NCI-H2196 treated with DMSO at 0.1 percent for 48 hours (cell line): ENCODE measurements at regions not wholly inside any gene's neighbourhood (a gene's known extent, or its start where the extent isn't known, plus 50 kb on each side); places are given as distances from the start of the nearest gene placed in this dataset.
"Not testable (repeated sequence)": the region's sequence is repeated elsewhere in the genome, so short reads cannot be mapped to it uniquely, and the experiment has no call there.

Experiments used
- DNase-seq: peaks from one replicate; lab custom pipeline; 2025; ENCODE audit not compliant: unreplicated experiment; lab: John Stamatoyannopoulos, UW

DNA sequence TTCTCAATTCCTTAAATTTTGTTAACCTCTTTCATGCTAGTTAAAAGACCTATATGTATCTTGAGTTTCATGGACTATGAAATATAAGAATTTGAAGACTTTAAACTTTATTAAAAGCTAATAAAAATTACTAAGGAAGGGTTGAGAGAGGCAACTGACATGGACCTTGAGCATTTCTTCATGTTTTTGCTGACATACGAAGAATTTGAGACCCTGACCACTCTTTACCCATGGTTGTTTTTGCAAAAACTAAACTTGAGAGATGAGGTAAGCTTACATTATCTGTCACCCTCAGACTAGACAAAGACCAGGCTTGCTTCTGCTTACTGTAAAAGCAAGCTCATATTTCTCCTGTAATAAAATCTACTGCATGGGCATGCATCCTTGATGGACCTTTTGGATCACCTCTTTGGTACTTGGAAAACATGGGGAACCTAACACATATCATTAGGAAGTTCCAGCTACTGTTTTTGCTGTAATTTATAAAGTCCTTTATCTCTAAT lies 338.2 kb upstream of the PABPC4L start:
- DNase-seq, result no peak

DNA sequence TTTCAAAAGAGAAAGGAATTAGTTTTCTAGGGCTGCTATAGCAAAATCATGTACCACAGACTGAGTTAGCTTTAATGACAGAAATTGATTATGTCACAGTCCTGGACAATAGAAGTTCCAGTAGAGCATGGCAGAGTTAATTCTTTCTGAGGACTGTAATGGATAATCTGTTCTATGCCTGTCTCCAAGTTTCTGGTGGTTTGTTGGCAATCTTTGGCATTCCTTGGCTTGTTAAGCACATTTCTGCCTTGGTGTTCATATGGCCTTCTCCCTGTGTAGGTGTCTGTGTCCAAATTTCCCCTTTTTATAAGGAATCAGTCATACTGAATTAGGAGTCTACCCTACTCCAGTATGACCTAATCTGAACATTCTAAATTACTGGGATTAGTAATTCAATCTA lies 336.1 kb upstream of the PABPC4L start:
- no peak for DNase-seq

DNA sequence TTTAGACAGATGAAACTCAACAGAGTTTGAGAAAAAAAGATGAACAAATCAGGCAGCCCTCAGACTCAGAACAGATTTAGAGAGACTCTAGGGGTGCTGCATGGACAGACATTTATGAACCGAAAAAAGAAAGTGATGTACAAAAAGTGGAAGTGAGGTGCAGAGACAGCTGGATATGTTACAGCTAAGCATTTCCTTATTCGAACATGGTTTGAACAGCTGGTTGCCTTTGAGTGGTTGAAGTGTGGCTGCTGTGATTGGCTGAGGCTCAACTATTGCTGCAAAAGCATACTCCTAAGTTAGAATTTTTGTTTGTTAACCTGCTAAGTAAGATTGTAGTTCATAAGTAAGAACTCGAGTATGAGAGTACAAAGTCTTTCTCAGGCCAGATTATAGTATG lies 331.5 kb upstream of the PABPC4L start:
- no peak for DNase-seq

DNA sequence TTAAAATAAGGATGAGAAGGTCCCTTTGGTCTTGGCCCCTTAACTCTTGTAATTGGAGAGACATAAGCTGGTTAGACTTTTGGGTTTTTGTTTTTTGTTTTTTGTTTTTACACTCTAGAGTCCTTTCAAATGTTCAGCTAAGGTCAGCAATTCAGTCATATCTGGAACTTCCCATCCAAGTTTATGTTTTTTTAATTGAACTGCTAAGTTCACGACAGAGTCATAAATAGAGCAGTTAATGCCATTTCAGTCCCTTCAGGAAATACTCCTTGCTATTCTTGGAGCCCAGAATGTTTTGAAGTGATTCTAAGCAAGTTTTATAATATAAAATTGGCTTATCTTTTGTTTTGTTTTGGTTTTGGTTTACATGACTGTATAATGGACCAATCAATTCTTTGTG lies 329.4 kb upstream of the PABPC4L start:
- DNase-seq, result no peak

DNA sequence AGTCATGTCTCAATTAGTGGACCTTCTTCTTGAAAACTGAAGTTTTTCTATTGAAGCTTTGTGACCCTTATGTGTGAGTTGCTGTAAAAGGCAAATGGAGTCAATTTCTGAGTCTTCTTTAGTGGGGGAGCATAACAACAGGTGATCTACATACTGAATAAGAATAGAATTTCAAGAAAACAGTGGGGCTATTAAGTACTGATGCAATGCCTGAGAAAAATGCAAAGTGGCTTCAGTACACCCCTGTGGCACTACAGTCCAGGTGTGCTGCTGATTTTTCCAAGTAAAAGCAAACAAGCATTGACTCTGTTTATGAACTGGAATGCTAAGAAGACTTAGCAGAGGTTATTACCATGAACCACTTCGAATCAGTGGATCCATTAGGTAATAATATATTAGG lies 328.0 kb upstream of the PABPC4L start:
- no peak for DNase-seq

DNA sequence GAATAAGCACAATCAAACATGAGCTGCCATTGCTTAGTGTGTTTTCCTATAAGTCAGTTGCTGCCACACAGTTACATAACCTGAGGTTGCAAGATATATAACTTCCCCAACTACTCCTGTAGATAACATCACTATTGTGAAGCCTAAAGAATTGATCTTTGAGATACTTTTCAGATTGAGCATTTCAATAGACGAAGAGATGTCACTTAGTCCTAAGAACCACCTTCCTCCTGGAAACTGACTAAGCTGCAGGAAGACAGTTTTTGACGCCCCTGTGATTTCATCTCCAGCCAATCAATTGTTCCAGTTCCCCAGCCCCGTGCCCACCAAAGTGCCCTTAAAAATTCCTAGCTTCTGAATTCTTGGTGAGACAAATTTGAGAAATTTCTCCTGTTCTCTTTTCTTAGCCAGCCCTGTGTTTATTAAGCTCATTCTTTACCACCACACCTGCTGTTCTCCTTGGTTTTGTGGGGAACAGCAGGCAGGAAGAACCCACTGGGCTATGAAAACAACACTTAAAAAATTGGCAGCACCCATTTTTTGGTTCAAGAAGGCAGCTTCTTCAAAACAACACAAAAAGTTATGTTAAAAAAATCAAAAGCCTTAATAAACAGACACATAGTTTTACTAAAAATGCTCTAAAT lies 317.1 kb upstream of the PABPC4L start:
- no peak for DNase-seq

DNA sequence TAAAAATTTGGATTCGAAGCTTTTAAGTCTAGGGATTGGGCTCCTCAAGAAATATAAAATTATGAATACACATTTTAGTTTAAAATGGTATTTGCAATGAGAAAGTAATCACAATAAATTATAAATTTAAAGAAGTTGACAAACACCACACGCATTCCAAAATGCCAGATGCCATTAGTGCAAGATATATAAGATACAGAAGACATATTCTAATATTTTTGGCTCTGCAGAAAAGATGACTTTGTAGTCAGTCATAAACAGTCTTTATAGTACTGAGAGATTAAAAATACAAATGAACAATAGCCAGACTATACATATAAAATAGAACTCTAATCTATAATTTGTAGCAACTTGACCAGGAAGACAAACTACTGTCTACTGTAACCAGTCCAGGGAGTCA lies 309.0 kb upstream of the PABPC4L start:
- no peak for DNase-seq

DNA sequence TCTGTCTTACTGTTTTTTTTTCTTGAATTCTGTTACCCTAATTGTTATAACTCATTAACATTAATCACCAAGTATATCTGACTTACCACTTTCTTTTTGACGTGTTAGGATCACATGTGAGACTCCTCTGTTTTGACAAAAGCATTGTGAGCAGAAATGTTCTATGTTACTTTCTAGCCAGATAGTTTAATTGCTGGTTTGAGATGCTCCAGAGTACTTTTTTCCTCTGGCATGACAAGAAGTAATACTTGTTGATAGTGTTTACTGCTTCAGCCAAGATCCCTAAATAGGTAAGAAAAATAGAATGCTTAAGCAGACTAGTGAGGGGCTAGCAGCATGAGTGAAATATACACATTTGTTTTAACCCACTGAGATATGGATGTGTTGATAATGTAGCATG lies 303.9 kb upstream of the PABPC4L start:
- no peak for DNase-seq

DNA sequence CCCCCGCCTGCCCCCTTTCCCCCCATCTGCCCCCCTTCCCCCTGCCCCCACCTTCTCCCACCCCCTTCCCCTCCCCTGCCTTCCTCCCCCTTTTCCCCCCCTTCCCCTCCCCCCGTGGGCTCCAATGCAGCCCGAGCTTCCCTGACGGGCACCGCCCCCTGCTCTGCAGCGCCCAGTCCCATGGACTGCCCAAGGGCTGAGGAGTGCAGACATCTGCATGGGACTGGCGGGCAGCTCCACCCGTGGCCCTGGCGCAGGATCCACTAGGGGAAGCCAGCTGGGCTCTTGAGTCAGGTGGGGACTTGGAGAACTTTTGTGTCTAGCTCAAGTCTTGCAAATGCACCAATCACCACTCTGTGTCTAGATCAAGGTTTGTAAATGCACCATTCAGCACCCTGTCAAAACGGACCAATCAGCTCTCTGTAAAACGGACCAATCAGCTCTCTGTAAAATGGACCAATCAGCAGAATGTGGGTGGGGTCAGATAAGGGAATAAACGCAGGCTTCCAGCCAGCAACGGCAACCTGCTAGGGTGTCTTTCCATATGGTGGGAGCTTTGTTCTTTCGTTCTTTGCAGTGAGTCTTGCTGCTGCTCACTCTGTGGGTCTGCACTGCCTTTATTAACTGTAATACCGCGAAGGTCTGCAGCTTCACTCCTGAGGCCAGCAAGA lies 300.5 kb upstream of the PABPC4L start:
- no peak for DNase-seq

DNA sequence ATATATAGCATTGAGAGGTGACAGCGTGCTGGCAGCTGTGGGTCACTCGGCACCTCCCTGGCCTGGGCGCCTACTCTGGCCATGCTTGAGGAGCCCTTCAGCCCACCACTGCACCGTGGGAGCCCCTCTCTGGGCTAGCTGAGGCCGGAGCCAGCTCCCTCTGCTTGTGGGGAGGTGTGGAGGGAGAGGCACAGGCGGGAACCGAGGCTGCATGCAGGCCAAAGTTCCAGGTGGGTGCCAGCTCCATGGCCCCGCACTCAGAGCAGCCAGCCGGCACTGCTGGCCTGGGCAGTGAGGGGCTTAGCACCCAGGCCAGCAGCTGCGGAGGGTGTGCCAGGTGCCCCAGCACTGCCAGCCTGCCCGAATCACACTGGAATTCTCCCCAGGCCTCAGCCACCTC lies 299.9 kb upstream of the PABPC4L start:
- not testable (repeated sequence) for DNase-seq

DNA sequence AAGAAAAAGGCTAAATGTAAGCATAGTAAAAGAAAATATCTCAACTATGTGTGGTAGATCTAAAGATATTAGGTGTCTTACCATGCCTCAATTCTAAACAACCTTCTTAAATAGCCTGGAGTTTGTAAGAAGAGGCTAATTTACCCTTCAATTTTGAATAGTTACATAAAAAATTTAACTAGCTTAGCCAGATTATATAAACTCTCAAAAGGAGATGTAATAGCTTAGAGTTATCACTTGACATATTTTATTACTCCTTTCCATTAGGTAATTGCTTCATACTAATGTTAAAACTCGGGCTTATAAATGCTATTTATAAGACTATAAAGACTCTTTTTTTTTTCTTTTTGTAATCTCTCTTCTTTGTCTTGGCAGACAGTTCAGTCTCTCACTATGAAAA lies 297.5 kb upstream of the PABPC4L start:
- DNase-seq, result no peak

DNA sequence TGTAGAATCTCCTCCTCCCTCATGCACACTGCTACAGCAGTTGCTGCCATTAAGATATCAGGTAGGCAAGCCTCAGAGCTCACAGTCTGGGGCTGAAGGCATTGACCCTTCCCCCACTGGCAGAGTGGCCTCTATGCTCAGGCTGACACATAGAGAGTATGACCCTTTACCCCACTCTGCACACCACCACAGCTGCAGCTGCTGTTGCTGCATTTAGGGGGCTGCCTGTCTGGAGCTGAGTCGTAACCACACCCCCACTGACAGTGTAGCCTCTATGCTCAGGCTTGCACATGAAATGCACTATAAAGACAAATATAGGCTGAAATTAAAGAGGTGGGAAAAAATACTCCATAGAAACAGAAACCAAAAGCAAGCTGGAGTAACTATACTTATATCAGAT lies 289.3 kb upstream of the PABPC4L start:
- no peak for DNase-seq

DNA sequence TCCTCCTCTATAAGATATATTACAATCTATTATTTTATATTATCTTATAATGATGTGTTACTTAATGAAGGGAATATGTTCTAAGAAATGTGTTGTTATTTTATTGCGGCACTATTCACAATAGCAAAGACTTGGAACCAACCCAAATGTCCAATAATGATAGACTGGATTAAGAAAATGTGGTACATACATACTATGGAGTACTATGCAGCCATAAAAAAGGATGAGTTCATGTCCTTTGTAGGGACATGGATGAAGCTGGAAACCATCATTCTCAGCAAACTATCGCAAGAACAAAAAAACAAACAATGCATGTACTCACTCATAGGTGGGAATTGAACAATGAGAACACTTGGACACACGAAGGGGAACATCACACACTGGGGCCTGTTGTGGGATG lies 281.9 kb upstream of the PABPC4L start:
- DNase-seq, result not testable (repeated sequence)

DNA sequence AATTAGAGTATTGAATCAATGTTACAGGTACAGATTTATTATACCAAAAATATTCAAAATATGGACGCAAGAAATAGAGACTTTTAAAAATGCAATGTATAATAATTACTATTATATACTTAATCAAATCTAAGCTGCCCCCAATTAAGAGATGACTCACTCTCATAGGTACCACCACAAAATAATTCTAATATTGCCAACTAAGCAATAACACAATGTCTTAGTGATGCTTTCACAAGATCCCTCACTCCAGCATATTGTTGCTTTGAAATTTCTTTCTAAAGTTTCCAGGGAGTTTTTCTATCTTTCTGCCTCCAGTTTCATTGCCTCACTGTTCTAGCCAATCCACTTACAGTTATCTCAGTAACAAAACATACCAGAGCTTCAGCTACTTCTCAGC lies 270.0 kb upstream of the PABPC4L start:
- no peak for DNase-seq

DNA sequence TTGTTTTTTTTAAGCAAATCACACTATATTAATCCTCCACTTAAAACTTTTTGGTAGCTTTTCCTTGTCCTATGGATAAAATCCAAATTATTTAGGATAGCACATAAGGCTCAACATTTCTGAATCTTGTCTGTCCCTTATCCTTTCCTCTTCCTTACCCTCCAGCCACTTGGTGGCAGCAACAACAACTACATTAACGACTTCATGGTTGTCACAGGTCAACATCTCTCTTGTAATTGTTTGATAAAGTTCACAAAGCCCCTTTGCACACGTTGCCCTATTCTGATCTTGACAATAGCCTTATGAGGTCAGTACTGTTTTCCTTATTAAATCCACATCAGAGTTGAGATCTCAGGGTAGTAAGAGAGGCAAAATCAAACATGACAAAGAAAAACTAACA lies 269.0 kb upstream of the PABPC4L start:
- no peak for DNase-seq

DNA sequence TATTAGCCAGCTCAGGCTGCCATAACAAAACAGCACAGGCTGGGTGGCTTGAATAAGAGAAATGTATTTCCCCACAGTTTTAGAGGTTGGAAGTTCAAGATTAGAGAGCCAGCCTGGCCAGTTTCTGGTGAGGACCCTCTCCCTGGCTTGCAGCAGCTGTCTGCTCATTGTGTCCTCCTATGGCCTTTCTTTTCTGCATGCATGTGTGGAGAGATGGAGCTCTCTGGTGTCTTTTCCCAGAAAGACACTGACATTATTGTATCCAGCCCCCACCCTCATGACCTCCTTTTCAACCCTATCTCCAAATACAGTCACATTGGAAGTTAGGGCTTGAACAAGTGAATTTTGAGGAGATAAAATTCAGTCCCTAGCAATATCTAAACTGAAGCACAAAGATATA lies 263.8 kb upstream of the PABPC4L start:
- no peak for DNase-seq

DNA sequence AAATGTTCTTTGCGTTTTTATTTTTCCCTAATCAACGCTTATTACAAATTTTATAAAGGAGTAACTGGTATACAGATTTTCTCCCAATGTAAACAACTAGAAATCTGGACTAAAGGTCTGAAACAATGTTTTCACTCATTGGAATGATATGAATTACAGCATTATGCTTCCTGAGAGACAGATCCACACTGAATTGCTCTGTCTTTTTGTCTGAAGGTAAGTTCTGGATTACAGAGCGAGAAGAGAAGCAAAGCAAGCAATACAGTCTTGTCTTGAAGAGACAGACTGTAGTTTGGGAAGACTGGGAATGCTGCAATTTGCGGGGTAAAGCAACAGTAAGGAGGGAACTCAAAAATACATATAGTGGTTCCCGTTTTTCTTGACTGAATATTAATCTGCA lies 262.2 kb upstream of the PABPC4L start:
- DNase-seq, result no peak

DNA sequence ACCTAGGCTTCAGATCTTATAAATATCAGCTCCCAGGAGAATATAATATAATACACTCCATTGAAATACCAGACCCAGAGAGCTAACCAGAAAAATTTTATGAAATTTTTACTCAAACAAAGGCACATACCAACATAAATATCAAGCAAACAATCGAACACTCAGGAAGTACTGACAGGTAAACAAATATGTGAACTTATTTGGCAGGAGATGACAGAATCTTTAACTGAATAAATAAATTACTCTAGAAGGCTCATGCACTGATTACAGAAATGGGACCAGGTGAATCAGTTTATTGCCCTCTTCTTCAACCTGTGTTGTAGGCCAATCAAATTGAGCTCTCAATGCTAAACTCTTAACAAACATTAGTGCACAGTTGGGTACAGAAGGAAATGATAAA lies 225.2 kb upstream of the PABPC4L start:
- DNase-seq, result no peak

DNA sequence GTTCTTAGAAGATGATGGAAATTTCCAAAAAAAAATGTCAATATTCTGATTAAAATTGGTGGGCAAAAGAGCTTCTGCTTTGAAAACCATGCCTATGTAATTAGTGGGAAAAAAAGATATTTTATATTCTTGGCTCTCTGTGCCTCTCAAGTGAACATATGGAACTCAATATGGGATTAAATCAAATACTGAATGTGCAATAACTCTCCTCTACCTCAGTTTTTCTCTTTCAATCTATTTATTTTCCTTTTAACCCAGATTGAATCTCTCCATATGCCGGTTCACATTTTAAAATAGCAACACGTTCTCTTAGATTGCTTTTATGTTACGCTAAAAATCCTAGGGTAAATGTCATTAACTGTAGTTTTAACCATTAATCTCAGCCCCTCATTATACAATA lies 224.2 kb upstream of the PABPC4L start:
- no peak for DNase-seq

DNA sequence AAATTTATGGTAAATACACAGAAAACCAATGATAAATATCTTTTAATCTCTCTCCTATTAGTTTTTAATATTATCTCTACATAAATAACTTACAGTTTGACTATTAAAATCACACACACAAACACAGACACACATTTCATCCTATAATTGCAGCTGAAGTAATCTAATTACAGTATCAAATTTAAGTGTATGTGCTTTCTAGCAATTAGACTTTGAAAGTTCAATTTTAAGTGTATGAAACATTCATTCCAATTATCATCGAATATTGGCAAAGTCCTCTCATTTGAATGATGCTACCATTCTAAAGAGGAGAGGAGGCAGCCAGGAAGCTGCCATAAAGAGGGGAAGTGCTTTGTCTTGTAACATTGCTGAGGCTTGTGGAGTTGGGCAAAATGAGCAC lies 221.2 kb upstream of the PABPC4L start:
- no peak for DNase-seq

DNA sequence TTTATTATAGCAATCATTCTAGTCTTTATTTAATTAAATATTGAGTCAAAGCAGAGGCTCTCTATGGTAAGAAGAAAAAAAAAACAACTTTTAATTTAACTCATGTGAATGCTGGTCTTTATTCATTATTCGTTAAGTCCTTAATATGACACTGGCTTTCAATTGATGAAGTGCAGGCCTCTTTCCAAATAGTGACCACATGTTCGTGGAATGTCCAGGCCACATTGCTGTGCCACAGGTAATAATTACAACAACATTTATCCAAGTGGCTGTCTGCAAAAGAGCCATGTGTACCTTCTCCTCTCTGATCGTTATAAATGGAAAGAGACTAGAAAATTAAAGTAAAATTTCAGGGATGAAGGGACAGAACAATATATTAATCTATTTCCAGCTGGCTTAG lies 220.1 kb upstream of the PABPC4L start:
- DNase-seq, result no peak

DNA sequence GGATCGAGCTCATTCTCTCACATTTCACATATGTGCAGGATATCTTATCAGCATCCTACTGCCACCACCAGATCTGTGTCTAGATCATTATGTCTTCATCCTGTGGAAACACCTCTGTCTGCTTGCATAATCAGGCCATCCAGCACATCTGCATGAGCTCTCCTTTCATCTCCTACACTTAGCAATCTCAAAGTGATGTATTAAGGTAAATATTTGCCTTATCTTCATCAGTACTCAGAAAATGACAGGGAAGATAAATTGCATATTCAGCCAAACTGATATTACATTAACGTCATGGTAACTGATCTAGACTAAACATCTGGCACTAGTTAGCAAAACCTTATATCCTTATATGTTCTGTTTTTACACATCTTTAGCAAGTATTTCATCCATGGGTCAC lies 207.3 kb upstream of the PABPC4L start:
- DNase-seq, result no peak

DNA sequence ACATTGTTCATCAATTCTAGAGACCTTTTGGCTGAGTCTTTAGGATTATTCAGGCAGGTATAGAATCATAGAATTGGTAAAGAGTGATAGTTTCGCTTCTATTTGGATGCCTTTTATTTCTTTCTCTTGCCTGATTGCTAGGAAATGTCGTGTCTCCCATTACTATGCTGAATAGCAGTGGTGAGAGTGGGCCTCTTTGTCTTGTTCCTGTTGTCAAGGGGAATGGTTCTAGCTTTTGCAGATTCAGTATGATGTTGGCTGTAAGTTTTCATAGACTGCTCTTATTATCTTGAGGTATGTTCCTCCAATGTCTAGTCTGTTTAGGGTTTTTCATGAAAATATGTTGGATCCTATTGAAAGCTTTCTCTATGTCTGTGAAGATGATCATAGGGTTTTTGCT lies 200.2 kb upstream of the PABPC4L start:
- no peak for DNase-seq
